ENCODE measurements at regions not wholly inside any gene's neighbourhood (a gene's known extent, or its start where the extent isn't known, plus 50 kb on each side); places are given as distances from the start of the nearest gene placed in this dataset.

- Mint-ChIP-seq H3K27me3 (ENCODE audit: unreplicated experiment) (no peaks in the 10 kb centered on the region), H3K4me1 (ENCODE audit: low read depth, unreplicated experiment) (no peaks in the 10 kb centered on the region), H3K4me3 (ENCODE audit: low read depth, unreplicated experiment) (no peak overlapping the region), H3K36me3 (ENCODE audit: insufficient read depth, unreplicated experiment) (no peaks in the 10 kb centered on the region), H3K9me3 (ENCODE audit: low read depth, unreplicated experiment) (peaks cover 2% of the 10 kb centered on the region), H3K27ac (ENCODE audit: unreplicated experiment) (no peak overlapping the region)
- CTCF ChIA-PET, result no interaction called here
- intact Hi-C loops (cut with micrococcal nuclease; ENCODE audit: unreplicated experiment), result no loop called here
- BruUV-seq (replicated peaks), result no TSS peak
- DNase-seq, result no peak
- TF ChIP-seq CTCF (IDR thresholded peaks at IDR 0.05; ENCODE audit: unreplicated experiment), result no peak
Observed at GRCh38 chr5:124134941-124135340, 611.5 kb downstream of the ZNF608 start.

- intact Hi-C loops (cut with micrococcal nuclease; ENCODE audit: unreplicated experiment), result no loop called here
- CTCF ChIA-PET, result no interaction called here
- Mint-ChIP-seq H3K36me3 (ENCODE audit: insufficient read depth, unreplicated experiment) (no peaks in the 10 kb centered on the region), H3K9me3 (ENCODE audit: low read depth, unreplicated experiment) (peaks cover 2% of the 10 kb centered on the region), H3K4me1 (ENCODE audit: low read depth, unreplicated experiment) (no peaks in the 10 kb centered on the region), H3K27ac (ENCODE audit: unreplicated experiment) (no peak overlapping the region), H3K27me3 (ENCODE audit: unreplicated experiment) (no peaks in the 10 kb centered on the region), H3K4me3 (ENCODE audit: low read depth, unreplicated experiment) (no peak overlapping the region)
- BruUV-seq (replicated peaks), result no TSS peak
- no peak for DNase-seq
- TF ChIP-seq CTCF (IDR thresholded peaks at IDR 0.05; ENCODE audit: unreplicated experiment), result no peak
Observed at GRCh38 chr5:124133406-124133805, 613.0 kb downstream of the ZNF608 start.

GRCh38 chr5:124132843-124133242 lies 613.6 kb downstream of the ZNF608 start:
- no peaks in the 10 kb centered on the region for H3K36me3 Mint-ChIP-seq (ENCODE audit: insufficient read depth, unreplicated experiment)
- no peak overlapping the region for H3K4me3 Mint-ChIP-seq (ENCODE audit: low read depth, unreplicated experiment)
- H3K9me3 Mint-ChIP-seq (ENCODE audit: low read depth, unreplicated experiment), result no peaks in the 10 kb centered on the region
- H3K27me3 Mint-ChIP-seq (ENCODE audit: unreplicated experiment), result no peaks in the 10 kb centered on the region
- no peak overlapping the region for H3K27ac Mint-ChIP-seq (ENCODE audit: unreplicated experiment)
- TF ChIP-seq CTCF (IDR thresholded peaks at IDR 0.05; ENCODE audit: unreplicated experiment), result no peak
- no peaks in the 10 kb centered on the region for H3K4me1 Mint-ChIP-seq (ENCODE audit: low read depth, unreplicated experiment)
- intact Hi-C loops (cut with micrococcal nuclease; ENCODE audit: unreplicated experiment), result no loop called here
- no TSS peak for BruUV-seq (replicated peaks)
- CTCF ChIA-PET, result no interaction called here
- no peak for DNase-seq

- intact Hi-C loops (cut with micrococcal nuclease; ENCODE audit: unreplicated experiment), result no loop called here
- no peaks in the 10 kb centered on the region for H3K27me3 Mint-ChIP-seq (ENCODE audit: unreplicated experiment)
- CTCF ChIA-PET, result no interaction called here
- H3K36me3 Mint-ChIP-seq (ENCODE audit: insufficient read depth, unreplicated experiment), result no peaks in the 10 kb centered on the region
- no peaks in the 10 kb centered on the region for H3K9me3 Mint-ChIP-seq (ENCODE audit: low read depth, unreplicated experiment)
- TF ChIP-seq CTCF (IDR thresholded peaks at IDR 0.05; ENCODE audit: unreplicated experiment), result no peak
- BruUV-seq (replicated peaks), result no TSS peak
- DNase-seq, result no peak
- no peak overlapping the region for H3K4me3 Mint-ChIP-seq (ENCODE audit: low read depth, unreplicated experiment)
- no peaks in the 10 kb centered on the region for H3K4me1 Mint-ChIP-seq (ENCODE audit: low read depth, unreplicated experiment)
- no peak overlapping the region for H3K27ac Mint-ChIP-seq (ENCODE audit: unreplicated experiment)
Observed at GRCh38 chr5:124131466-124131865, 615.0 kb downstream of the ZNF608 start.

- no TSS peak for BruUV-seq (replicated peaks)
- intact Hi-C loops (cut with micrococcal nuclease; ENCODE audit: unreplicated experiment), result no loop called here
- Mint-ChIP-seq H3K9me3 (ENCODE audit: low read depth, unreplicated experiment) (no peaks in the 10 kb centered on the region), H3K36me3 (ENCODE audit: insufficient read depth, unreplicated experiment) (no peaks in the 10 kb centered on the region), H3K4me1 (ENCODE audit: low read depth, unreplicated experiment) (no peaks in the 10 kb centered on the region), H3K27me3 (ENCODE audit: unreplicated experiment) (no peaks in the 10 kb centered on the region), H3K27ac (ENCODE audit: unreplicated experiment) (no peak overlapping the region), H3K4me3 (ENCODE audit: low read depth, unreplicated experiment) (no peak overlapping the region)
- CTCF ChIA-PET, result no interaction called here
- no peak for DNase-seq
- TF ChIP-seq CTCF (IDR thresholded peaks at IDR 0.05; ENCODE audit: unreplicated experiment), result no peak
Observed at GRCh38 chr5:124130816-124131215, 615.6 kb downstream of the ZNF608 start.
